HG03108 (cell line): ENCODE measurements at regions not wholly inside any gene's neighbourhood (a gene's known extent, or its start where the extent isn't known, plus 50 kb on each side); places are given as distances from the start of the nearest gene placed in this dataset.

Source experiments
- ATAC-seq: cut with Tn5 transposase; IDR thresholded peaks from one replicate; pipeline ENCODE4 v1.9.1; 2021; ENCODE audit warnings: moderate library complexity; ENCODE audit not compliant: unreplicated experiment

GRCh38 chr7:18151422-18151821 is 123.8 kb upstream of the PRPS1L1 start:
- ATAC-seq: no peak

GRCh38 chr7:18153183-18153748 is 125.6 kb upstream of the PRPS1L1 start:
- ATAC-seq: no peak

GRCh38 chr7:18154726-18155125 is 127.1 kb upstream of the PRPS1L1 start:
- ATAC-seq: no peak

- no peak for ATAC-seq
Measured at GRCh38 chr7:18157233-18157632, 129.6 kb upstream of the PRPS1L1 start.

- ATAC-seq: no peak
Measured at GRCh38 chr7:18162657-18163056, 135.0 kb upstream of the PRPS1L1 start.

- no peak for ATAC-seq
Measured at GRCh38 chr7:18163091-18163490, 135.4 kb upstream of the PRPS1L1 start.

- no peak for ATAC-seq
Measured at GRCh38 chr7:18165166-18165565, 137.5 kb upstream of the PRPS1L1 start.

GRCh38 chr7:18166002-18166401 is 138.4 kb upstream of the PRPS1L1 start:
- ATAC-seq: no peak

GRCh38 chr7:18167815-18168214 is 140.2 kb upstream of the PRPS1L1 start:
- ATAC-seq: no peak

GRCh38 chr7:18174996-18175395 is 147.3 kb upstream of the PRPS1L1 start:
- no peak for ATAC-seq

- no peak for ATAC-seq
Measured at GRCh38 chr7:18175801-18176450, 148.3 kb upstream of the PRPS1L1 start.

GRCh38 chr7:18177129-18177814 is 149.6 kb upstream of the PRPS1L1 start:
- no peak for ATAC-seq

GRCh38 chr7:18177815-18178660 is 150.4 kb upstream of the PRPS1L1 start:
- peak; percentile 92 for ATAC-seq

- no peak for ATAC-seq
Measured at GRCh38 chr7:18179093-18179492, 151.4 kb upstream of the PRPS1L1 start.

- no peak for ATAC-seq
Measured at GRCh38 chr7:18180685-18181084, 153.0 kb upstream of the PRPS1L1 start.

- no peak for ATAC-seq
Measured at GRCh38 chr7:18189500-18190126, 162.0 kb upstream of the PRPS1L1 start.

- ATAC-seq: no peak
Measured at GRCh38 chr7:18191341-18191740, 163.7 kb upstream of the PRPS1L1 start.

GRCh38 chr7:18191862-18192625 is 164.4 kb upstream of the PRPS1L1 start:
- ATAC-seq: no peak

- ATAC-seq: no peak
Measured at GRCh38 chr7:18194616-18195015, 167.0 kb upstream of the PRPS1L1 start.

- ATAC-seq: no peak
Measured at GRCh38 chr7:18196638-18197037, 169.0 kb upstream of the PRPS1L1 start.
